HG03175 (cell line): ENCODE measurements at regions not wholly inside any gene's neighbourhood (a gene's known extent, or its start where the extent isn't known, plus 50 kb on each side); places are given as distances from the start of the nearest gene placed in this dataset.
A peak's percentile ranks its signal among the peaks of the same experiment; 100 is the strongest.

ENCODE experiments used
- ATAC-seq: cut with Tn5 transposase; IDR thresholded peaks from one replicate; pipeline ENCODE4 v1.9.1; 2021; ENCODE audit warnings: mild to moderate bottlenecking, moderate library complexity; ENCODE audit not compliant: unreplicated experiment

DNA sequence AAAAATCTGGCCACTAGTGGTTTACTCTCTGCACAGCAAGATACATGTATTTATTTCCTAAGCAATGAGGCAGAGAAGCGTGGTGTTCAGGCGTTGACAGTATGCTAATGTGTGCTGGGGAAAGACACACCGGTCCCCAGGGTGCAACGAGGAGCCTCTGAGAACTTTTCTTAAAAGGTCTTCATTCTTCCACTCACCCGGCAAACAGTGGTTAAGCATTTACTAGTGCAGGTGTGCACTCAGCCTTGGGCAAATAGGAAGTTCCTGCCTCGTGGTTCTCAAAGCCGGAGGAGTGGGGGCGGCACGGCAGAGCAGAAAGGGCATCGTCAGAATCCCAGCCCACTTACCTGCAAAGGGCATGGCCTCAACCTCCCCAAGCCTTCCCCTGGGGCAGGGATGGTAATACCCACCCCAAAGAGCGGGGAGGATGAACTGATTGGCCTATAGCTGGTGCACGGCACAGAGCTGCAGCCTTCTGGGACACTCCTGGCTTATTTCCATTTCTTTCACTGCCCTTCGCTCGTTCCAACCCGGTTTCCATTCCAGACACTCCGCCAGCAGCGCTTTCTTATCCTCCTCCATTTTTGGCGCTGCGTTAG is 184.3 kb upstream of the CTBP2 start:
- ATAC-seq = peak; percentile 84

DNA sequence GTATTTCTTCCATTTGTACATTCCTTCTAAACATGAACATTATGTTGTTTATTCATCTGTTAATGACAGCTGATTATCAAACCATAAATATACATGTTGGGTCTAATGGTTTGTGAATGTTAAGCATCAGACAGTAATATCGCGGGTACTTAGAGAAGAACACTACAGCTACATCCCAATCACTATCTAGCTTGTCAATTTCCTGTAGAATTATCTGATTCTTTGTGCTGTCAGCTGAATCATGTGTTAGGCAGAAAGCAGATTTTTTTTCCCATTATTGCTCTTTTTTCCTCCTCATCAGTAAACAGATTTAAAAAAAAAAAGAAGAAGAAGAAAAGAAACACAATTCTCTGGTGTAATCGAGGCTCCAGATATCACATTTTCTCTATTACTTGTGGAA is 183.6 kb upstream of the CTBP2 start:
- ATAC-seq = no peak

DNA sequence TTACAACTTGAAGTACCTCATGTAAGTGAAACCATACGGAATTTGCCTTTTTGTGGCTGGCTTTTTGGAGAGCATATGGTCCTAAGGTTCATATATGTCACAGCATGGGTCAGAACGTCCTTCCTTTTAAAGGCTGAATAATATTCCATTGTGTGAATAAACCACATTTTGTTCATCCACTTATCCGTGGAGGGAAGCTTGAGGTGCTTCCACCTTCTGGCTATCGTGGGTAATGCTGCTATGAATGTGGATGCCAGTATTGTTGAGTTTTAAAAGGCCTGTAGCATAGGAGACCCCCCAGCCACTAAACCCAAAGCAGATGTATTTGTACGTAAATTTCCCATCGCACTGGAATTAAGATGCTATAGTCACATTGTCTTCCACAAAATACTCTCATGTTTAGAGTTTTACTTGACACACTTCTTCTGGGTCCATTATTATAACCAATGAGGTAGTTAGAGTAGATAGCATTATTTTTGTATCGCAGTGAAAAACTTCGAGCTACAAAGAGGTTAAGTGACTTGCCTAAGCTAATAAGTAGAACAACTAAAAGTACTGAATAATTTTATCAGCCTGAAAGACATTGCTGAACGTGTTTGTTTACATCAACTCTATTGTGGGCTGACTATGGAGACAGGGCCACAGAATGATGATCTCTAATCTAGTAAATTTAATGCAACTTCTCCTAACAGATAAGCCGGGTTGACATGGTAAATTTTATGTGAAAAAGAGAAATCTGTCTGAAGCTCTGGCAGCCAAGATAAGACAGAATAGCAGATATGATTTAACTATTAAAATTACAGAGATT is 183.0 kb upstream of the CTBP2 start:
- ATAC-seq = no peak

DNA sequence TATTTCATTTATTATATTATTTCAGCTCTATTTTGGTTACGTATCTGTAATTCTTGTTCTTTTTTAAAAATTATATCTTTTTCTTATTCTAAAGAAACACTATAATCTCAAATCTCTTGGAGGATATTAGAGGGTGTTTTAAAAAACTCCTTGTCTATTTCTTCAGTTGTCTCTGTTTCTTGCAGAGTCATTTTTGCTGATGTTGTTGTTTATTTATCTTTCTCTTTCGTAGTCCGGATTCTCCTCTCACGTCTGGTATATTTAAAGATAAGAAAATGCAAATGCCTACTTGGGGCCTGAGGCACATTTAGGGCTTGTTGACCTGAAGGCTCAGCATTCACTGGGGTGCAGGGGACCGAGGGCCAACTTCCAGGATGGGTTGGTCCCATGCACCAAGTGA is 181.2 kb upstream of the CTBP2 start:
- ATAC-seq = no peak

DNA sequence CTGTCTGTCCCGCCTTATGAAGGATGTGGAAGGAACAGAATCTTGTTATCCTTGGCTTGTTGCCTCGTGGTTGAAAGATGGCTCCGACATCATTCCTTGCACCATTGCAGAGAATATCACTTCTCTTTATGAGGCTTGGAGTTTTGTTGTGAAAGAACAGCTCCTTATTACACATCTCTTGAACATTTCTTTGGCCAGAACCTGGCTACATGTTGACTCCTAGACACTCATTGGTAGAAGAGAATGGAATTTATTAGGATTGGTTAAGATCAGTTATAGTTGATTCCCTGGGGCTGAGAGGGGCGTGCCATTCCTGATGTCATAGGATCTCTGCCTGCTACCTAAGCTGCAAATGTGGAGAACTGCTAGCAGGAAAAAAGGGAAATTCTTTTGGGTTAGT is 180.5 kb upstream of the CTBP2 start:
- ATAC-seq = no peak

DNA sequence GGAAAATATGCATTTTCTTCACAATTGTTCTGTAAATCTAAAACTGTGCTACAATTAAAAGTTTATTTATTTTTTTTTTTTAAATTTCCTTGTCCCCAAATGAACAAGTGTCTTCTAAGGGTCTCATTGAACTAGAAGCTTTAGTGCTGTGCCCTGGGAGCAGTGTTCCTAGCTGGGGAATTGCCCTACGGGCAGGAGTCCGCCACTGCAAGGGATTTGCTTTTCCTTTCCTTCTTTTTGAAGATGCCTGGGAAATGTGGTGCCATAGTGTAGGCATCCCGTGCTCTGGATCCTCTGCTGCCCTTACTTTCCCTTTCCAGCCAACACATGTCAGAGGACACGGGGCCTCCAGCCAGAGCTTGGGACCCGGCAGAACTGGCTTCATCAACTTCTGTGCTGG is 177.1 kb upstream of the CTBP2 start:
- no peak for ATAC-seq

DNA sequence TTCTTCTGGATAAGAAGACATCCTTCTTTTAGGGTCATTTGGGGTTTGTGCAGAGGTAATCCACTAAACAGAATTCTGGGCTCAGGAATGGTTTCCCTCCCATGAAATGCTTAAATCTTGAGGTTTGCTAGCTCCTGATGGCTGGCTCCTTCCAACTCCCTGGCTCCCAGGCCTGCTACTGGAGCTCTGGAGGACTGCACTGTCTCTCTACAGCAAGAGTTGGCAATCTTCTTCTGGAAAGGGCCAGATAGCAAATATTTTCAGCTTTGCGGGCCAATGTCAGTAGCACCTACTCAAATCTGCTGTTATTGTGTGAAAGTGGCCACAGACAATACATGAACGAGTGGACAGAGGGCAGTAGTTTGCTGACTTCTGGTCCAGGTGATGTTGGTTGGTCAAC is 174.2 kb upstream of the CTBP2 start:
- ATAC-seq = no peak

DNA sequence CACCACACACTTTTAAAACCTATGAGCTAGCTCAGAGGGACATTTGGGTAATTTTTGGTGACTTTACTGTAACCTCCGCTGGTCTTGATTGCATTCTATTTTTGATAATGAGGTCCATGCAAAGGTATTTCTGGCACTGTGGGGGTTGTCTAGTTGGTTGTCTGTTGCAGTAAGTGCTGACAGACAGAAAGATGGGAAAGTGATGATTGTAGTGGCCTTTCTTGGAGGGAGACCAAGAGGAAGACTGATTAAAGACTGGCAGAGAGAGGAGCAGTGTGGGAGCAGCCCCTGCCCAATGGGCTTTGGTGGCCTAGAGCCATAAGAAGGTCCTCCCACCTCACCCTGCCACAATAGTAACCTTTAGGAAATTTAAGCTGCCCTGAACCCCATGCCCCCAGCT is 173.4 kb upstream of the CTBP2 start:
- no peak for ATAC-seq

DNA sequence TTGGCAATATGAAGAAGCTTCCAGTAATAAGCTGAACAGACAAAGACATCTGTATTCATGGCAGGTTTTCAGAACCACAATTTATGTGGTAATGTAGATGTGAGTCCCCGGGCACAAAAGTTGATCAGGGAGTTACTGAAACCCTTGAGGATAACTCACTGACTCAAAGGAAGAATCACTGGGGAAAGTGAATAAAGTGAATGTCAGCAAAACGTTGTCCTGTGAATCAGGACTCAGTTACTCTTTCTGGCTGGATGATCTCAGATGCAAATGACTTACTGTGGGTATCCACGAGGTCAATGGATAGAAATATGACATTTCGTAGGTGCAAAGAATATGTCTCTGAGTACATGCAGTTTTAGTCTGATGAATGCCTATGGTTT is 172.8 kb upstream of the CTBP2 start:
- no peak for ATAC-seq

DNA sequence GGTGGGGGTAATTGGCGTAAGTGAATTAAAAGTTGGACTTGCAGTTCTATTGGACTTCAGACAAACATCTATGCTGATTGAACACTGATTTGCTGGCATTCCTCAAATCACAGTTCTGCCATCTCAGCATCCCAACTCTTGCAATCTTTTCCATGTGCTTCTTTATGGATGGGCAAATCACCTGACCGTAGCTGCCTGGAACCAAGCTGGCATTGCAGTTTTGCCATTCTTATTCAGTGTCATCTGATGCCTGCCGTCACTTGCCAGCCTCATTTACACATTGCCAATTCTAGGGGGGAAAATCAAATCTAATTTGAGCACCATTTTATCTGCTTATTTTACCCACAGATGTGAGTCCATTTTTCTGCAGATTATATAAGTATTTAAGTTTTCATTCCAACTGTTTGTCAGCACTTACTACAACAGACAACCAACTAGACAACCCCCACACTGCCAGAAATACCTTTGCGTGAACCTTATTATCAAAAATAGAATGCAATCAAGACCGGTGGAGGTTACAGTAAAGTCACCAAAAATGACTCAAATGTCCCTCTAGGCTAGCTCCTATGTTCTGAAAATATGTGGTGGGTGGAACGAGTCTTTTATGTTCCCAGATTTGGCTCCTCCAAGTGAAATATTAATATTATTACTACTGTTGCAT is 172.3 kb upstream of the CTBP2 start:
- ATAC-seq = no peak

DNA sequence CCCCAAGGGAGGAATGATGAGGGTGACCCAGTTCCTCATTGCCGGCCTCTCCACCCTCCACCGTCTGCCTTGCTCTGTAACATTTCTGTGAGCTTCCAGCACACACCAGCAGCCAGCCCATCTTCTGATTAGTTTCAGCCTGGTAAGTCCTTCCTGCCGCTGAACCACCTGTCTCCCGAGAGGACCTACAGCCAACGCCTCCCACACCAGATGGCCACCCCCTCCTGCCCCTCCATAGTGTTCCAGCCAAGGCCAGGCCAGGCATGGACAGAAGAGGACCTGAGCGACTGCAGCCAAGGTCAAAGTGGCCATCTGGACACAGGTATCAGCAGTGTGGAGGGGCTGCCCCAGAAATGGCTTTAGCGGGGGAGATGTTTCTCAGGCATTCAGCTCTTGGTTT is 170.7 kb upstream of the CTBP2 start:
- no peak for ATAC-seq

DNA sequence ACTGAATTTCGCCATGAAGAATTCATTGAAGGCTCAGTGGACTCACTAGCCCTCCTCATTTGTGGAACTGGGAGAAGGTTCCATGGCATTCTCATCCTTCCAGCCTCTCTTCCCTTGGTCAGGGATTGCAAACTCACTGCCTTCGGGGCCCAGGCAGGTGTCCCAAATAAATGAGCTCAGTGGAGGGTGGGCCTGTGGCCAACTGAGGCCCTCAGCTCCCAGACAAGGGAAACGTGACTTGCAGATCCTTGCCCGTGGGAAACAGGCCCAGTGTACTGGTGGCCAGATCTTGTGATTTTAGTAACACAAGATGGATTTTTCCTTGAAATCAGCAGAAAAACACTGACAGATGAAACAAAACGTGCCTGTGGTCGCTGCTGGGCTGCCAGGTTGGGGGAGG is 168.7 kb upstream of the CTBP2 start:
- ATAC-seq = no peak

DNA sequence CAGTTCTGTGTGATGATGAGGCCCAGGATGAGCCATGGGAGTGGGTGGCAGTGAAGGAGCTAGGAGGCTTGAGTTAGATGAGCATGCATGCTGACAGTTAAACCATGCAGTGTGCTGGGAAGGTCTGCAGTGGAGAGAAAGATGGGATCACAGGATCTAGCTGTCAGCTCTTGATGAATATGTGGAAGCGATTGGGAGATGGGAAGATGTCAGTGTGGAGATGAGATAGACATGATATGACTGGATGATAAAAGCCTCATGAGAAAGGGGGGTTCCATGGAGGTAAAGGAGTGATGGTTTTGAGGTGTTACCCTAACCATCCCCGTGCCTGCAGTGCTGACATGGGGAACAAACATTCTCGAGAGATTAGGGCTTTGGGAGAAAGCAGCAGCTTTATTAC is 165.0 kb upstream of the CTBP2 start:
- no peak for ATAC-seq

DNA sequence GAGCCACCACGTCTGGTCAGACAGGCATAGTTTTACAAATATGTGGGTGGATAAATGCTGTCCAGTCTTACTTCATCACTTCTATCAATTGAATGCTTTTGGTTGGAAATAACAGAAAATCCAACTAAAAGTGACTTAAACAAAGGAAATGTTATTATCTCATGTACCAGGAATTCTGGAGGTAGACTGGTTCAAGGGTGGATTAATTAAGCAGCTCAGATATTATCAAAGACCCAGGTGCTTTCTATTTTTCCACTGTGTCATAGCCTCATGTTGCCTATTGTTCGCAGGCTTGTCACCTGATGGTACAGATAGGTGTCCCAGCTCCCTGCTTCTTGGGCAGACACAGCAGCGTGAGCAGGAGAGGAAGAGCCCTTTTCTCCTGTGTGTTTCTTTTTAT is 156.1 kb upstream of the CTBP2 start:
- ATAC-seq = no peak

DNA sequence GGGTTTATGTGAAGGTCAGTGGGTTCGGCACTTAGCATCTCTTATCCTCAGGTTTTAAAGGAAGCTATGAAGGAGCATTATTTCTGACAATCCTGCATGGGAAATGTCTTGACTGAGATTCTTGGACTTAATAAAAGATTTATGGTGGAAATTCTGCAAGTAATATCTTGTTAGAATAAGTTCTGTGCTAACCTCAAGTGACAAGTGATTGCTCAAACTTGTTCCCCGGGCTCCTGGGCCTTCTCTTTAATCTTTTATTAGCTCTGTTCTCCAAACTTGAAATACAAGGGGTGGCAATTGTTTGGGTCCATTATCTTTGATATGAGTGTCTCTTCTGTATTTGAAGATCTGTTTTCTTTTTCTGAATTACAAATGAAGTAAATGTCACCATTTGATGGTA is 140.6 kb upstream of the CTBP2 start:
- ATAC-seq = no peak

DNA sequence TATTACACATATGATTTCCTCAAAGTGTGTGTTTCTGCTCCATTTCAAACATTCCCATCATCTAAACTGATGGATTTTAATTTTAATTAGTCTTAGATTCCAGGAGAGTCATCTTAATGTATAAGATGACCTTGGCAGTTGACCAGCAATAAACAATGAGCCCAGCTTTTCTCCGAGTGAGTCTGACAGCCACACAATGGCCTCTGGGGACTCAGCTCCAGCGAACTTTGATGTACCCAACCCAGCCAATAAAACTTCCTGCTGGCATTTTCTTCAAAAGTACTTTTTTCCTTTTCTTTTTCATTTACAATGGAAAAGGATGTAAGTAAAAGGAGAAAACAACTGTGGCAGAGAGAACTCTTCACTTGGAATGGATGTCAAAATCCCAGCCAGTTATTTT is 139.1 kb upstream of the CTBP2 start:
- no peak for ATAC-seq

DNA sequence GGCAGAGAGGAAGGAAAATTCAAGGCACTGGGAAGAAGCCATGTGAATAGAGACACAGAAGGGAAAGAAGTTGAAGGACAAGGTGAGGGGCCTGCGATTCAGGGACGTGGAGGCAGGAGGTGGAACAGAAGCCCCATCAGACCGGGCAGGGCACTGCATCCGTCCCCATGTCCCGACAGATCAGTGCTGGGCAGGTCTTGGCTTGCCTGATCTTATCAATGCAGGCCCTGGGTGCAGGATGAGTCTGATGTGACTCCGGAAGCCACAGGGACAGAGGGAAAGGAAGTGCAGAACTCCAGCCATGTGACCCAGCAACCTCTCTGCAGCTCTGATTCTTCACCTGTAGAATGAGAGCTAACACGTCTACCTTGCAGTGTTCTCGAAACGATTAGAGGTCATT is 136.2 kb upstream of the CTBP2 start:
- no peak for ATAC-seq

DNA sequence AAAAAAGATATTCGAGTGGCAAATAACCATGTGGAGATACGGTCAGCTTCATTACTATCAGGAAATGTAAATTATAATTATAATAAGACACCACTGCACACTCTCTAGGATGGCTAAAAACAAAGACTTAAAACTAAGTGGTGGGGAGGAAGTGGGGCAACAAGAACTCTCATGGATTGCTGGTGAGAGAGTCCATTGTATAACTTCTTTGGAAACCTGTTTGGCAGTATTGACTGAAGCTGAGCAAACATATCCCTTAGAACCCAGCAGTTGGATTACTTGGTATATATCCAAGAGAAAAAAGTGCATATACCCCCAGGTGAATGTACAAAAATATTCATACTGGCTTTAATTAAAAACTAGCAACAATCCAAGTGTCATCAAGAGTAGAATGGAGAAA is 133.7 kb upstream of the CTBP2 start:
- ATAC-seq = no peak

DNA sequence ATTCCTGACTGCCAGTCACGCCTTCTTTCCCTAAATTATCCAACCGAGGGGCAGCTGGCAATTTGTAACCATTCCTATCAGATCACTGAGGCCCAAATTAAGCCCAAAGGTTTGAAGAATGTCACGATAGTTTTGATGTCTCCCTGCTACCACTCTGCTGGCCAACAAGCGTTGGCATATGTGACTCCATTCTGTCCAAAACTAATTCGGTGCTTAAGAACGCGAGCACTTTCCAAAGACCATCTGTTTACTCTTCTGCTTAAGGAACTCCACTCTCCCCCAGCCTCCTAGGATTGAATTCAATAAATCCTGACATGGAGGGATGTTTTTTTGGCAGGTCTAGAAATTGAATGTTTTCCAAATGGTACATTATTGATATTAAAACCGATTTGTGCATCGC is 131.5 kb upstream of the CTBP2 start:
- ATAC-seq = no peak

DNA sequence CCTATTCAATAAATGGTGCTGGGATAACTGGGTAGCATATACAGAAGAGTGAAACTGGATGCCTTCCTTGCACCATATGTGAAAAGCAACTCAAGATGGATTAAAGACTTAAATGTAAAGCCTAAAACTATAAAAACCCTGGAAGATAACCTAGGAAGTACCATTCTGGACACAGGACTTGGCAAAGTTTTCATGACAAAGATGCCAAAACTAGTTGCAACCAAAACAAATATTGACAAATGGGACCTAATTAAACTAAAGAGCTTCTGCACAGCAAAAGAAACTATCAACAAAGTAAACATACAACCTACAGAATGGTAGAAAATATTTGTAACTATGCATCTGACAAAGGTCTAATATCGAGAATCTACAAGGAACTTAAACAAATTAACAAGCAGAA is 129.1 kb upstream of the CTBP2 start:
- ATAC-seq = no peak

DNA sequence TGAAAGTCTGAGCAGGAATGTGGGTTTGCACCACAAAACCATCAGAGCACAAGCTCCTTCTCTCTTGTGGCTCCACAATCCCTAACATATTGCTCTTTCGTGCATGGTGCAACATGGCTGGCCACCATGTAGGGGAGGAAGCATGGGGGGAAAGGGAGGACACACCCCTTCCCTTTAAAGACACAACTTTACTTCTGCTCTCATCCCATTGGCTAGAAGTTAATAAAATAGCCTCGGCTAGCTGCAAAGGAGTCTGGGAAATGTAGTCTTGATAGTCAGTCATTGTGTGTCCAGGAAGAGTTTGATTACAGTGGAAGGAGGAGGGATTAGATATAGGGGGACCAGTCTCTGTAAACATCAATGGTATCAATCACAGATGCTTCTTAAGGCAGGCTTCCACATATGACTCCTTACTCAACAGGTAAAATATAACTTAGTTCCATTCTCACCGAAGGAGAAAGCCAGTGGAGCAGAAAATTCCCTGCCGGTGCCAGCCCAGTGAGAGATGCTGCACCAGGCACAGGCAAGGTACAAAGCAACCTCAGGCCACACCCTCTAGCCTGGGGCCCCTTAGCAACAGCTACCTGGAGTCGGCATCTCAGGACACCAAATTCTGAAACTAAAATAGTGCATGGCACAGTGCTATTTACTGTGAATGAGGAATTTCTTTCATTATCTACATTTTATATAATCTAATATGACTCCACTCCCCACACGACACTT is 124.7 kb upstream of the CTBP2 start:
- no peak for ATAC-seq
